Loucy (cell line): ENCODE measurements at regions not wholly inside any gene's neighbourhood (a gene's known extent, or its start where the extent isn't known, plus 50 kb on each side); places are given as distances from the start of the nearest gene placed in this dataset.

Experiments used
- H2AFZ ChIP-seq: fragments of 200-600 bp; sonication (generic); 2 replicates; pipeline ENCODE4 v1.6.0; 2016; ENCODE audit warnings: antibody characterized with exemption, mild to moderate bottlenecking, low read length, moderate library complexity
- H3F3A ChIP-seq: fragments of 200-600 bp; 2 replicates; pipeline ENCODE4 v1.6.0; 2016; ENCODE audit warnings: antibody characterized with exemption, low read depth, mild to moderate bottlenecking
- H3K27me3 ChIP-seq: fragments of 200-600 bp; sonication (generic); 2 replicates; pipeline ENCODE4 v1.6.1; 2014; ENCODE audit warnings: low read length, mild to moderate bottlenecking; ENCODE audit not compliant: insufficient read depth, poor library complexity, severe bottlenecking
- H3K36me3 ChIP-seq: fragments of 200-600 bp; sonication (generic); 2 replicates; pipeline ENCODE4 v1.6.1; 2016; ENCODE audit warnings: low read length; ENCODE audit not compliant: insufficient read depth
- H3K4me1 ChIP-seq: fragments of 200-600 bp; sonication (generic); 2 replicates; pipeline ENCODE4 v1.5.1; 2014; ENCODE audit warnings: low read length, mild to moderate bottlenecking; ENCODE audit not compliant: insufficient read depth, poor library complexity, severe bottlenecking
- H3K4me2 ChIP-seq: fragments of 200-600 bp; sonication (generic); 2 replicates; pipeline ENCODE4 v1.6.0; 2014; ENCODE audit warnings: antibody characterized with exemption, low read length, low read depth, mild to moderate bottlenecking; ENCODE audit not compliant: poor library complexity, severe bottlenecking
- H3K4me3 ChIP-seq: fragments of 200-600 bp; sonication (generic); 2 replicates; pipeline ENCODE4 v1.5.1; 2014; ENCODE audit warnings: low read length, mild to moderate bottlenecking, mixed read lengths; ENCODE audit not compliant: poor library complexity, severe bottlenecking
- H3K79me2 ChIP-seq: fragments of 200-600 bp; sonication (generic); 2 replicates; pipeline ENCODE4 v1.6.1; 2014; ENCODE audit warnings: low read length; ENCODE audit not compliant: insufficient read depth
- H3K9ac ChIP-seq: fragments of 200-600 bp; sonication (generic); 2 replicates; pipeline ENCODE4 v1.6.0; 2014; ENCODE audit warnings: mild to moderate bottlenecking, low read depth, low read length, moderate library complexity; ENCODE audit not compliant: poor library complexity, severe bottlenecking
- H3K9me2 ChIP-seq: fragments of 200-600 bp; sonication (generic); replicated peaks from 2 replicates; pipeline ENCODE4 v1.6.1; 2016; ENCODE audit warnings: low read depth, low read length, mixed read lengths
- H3K9me3 ChIP-seq: fragments of 200-600 bp; sonication (generic); 2 replicates; pipeline ENCODE4 v1.6.1; 2014; ENCODE audit warnings: mild to moderate bottlenecking, antibody characterized with exemption, low read length, low read depth; ENCODE audit not compliant: insufficient read depth
- H4K20me1 ChIP-seq: fragments of 200-600 bp; sonication (generic); 2 replicates; pipeline ENCODE4 v1.6.0; 2014; ENCODE audit warnings: antibody characterized with exemption, low read length, mild to moderate bottlenecking; ENCODE audit not compliant: insufficient read depth, poor library complexity, severe bottlenecking
- EZH2phosphoT487 ChIP-seq: fragments of 200-600 bp; IDR thresholded peaks from 2 replicates; pipeline ENCODE4 v1.6.1; 2018; ENCODE audit warnings: antibody characterized with exemption, mild to moderate bottlenecking, moderate library complexity, borderline replicate concordance
- TF ChIP-seq, protein P1 (sequence below): fragments of 200-600 bp; sonication (generic); conservative IDR thresholded peaks from 2 replicates; pipeline ENCODE4 v1.5.1; 2014; ENCODE audit warnings: mild to moderate bottlenecking, antibody characterized with exemption, low read length

- Histone ChIP-seq H3K4me2 (no peak overlapping the region), H3K9me3 (no peaks in the 10 kb centered on the region), H3K4me1 (no peaks in the 10 kb centered on the region), H3K79me2 (no peaks in the 10 kb centered on the region), H3F3A (no peaks in the 10 kb centered on the region), H3K4me3 (no peak overlapping the region), H3K9me2 (no peaks in the 10 kb centered on the region), H3K27me3 (no peaks in the 10 kb centered on the region), H2AFZ (no peak overlapping the region), H4K20me1 (no peaks in the 10 kb centered on the region), H3K36me3 (no peaks in the 10 kb centered on the region), H3K9ac (no peak overlapping the region)
- TF ChIP-seq EZH2phosphoT487 = no peak
- TF ChIP-seq, protein P1, sequence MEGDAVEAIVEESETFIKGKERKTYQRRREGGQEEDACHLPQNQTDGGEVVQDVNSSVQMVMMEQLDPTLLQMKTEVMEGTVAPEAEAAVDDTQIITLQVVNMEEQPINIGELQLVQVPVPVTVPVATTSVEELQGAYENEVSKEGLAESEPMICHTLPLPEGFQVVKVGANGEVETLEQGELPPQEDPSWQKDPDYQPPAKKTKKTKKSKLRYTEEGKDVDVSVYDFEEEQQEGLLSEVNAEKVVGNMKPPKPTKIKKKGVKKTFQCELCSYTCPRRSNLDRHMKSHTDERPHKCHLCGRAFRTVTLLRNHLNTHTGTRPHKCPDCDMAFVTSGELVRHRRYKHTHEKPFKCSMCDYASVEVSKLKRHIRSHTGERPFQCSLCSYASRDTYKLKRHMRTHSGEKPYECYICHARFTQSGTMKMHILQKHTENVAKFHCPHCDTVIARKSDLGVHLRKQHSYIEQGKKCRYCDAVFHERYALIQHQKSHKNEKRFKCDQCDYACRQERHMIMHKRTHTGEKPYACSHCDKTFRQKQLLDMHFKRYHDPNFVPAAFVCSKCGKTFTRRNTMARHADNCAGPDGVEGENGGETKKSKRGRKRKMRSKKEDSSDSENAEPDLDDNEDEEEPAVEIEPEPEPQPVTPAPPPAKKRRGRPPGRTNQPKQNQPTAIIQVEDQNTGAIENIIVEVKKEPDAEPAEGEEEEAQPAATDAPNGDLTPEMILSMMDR = no peak
These were observed 1253.8 kb downstream of the C4orf33 start for GRCh38 chr4:130349745-130350144.

GRCh38 chr4:130356873-130357272 lies 1260.9 kb downstream of the C4orf33 start:
- no peaks in the 10 kb centered on the region for H3K9me3 ChIP-seq
- H3K4me1 ChIP-seq = no peaks in the 10 kb centered on the region
- no peaks in the 10 kb centered on the region for H3K36me3 ChIP-seq
- H2AFZ ChIP-seq = no peak overlapping the region
- no peak overlapping the region for H3K9ac ChIP-seq
- H3K79me2 ChIP-seq = no peaks in the 10 kb centered on the region
- TF ChIP-seq, protein P1 = no peak
- no peak for TF ChIP-seq EZH2phosphoT487
- H3K9me2 ChIP-seq = no peaks in the 10 kb centered on the region
- H3K4me3 ChIP-seq = no peak overlapping the region
- H4K20me1 ChIP-seq = no peaks in the 10 kb centered on the region
- no peaks in the 10 kb centered on the region for H3K27me3 ChIP-seq
- H3K4me2 ChIP-seq = no peak overlapping the region
- no peaks in the 10 kb centered on the region for H3F3A ChIP-seq

DNA sequence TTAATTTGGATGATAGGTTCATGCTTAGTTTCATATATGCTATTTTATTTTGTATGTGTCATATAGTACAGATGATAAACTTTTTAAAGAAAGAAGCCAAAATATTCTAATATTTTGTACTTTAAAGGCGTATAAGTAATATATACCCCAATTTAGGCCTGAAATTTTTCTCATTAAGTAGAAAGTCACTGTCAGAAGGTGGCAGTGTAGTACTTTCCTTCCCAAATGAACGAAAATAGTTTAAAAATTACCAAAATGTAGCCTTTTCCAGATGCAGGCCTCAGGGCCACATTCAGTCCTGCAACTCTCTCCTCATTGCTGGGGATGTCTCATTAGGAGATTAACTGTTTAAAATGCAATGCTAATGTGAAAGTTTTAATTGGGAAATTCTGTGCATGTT lies 1263.6 kb downstream of the C4orf33 start:
- Histone ChIP-seq H3K9me2 (no peaks in the 10 kb centered on the region), H4K20me1 (no peaks in the 10 kb centered on the region), H3K9me3 (no peaks in the 10 kb centered on the region), H3K36me3 (no peaks in the 10 kb centered on the region), H3K27me3 (no peaks in the 10 kb centered on the region), H3K9ac (no peak overlapping the region), H2AFZ (no peak overlapping the region), H3K79me2 (no peaks in the 10 kb centered on the region), H3K4me1 (no peaks in the 10 kb centered on the region), H3F3A (no peaks in the 10 kb centered on the region), H3K4me3 (no peak overlapping the region), H3K4me2 (no peak overlapping the region)
- TF ChIP-seq, protein P1 = peak; percentile 46
- TF ChIP-seq EZH2phosphoT487 = no peak
